ENCODE measurements at regions not wholly inside any gene's neighbourhood (a gene's known extent, or its start where the extent isn't known, plus 50 kb on each side); places are given as distances from the start of the nearest gene placed in this dataset.

- intact Hi-C loops (cut with DNase I): no loop called here
- TF ChIP-seq POLR2A (IDR thresholded peaks at IDR 0.05): no peak
- WGBS, 2 donors: 86% methylated on average over 1 of the region's 1 CpG
Observed at GRCh38 chr7:125530553-125530952, 600.9 kb upstream of the POT1 start.

GRCh38 chr7:125529249-125529648 is 599.6 kb upstream of the POT1 start:
- WGBS, 2 donors: 71 to 88% methylated on average over 1 of the region's 1 CpG
- Histone ChIP-seq H3K4me3 (replicated peaks in 1 of 3) (no peak overlapping the region), H3K9me3 (no peaks in the 10 kb centered on the region), H3K27ac (no peak overlapping the region), H3K27me3 (no peaks in the 10 kb centered on the region), H3K36me3 (no peaks in the 10 kb centered on the region), H3K4me1 (no peaks in the 10 kb centered on the region)
- no peak for DNase-seq
- intact Hi-C loops (cut with DNase I): no loop called here
- no peak for TF ChIP-seq POLR2A (IDR thresholded peaks at IDR 0.05)

More at GRCh38 chr7:125530553-125530952, 600.9 kb upstream of the POT1 start:
- no peaks in the 10 kb centered on the region for H3K36me3 ChIP-seq
- no peak overlapping the region for H3K27ac ChIP-seq
- H3K4me3 ChIP-seq (replicated peaks in 1 of 3): no peak overlapping the region
- no peaks in the 10 kb centered on the region for H3K27me3 ChIP-seq
- H3K4me1 ChIP-seq: no peaks in the 10 kb centered on the region
- H3K9me3 ChIP-seq: no peaks in the 10 kb centered on the region
- no peak for DNase-seq

GRCh38 chr7:125526958-125527357 is 597.3 kb upstream of the POT1 start:
- no peak overlapping the region for H3K27ac ChIP-seq
- H3K4me1 ChIP-seq: no peaks in the 10 kb centered on the region
- H3K9me3 ChIP-seq: no peaks in the 10 kb centered on the region
- H3K27me3 ChIP-seq: no peaks in the 10 kb centered on the region
- intact Hi-C loops (cut with DNase I): no loop called here
- no peaks in the 10 kb centered on the region for H3K36me3 ChIP-seq
- DNase-seq: no peak
- TF ChIP-seq CTCF (IDR thresholded peaks at IDR 0.05) (no peak), POLR2A (IDR thresholded peaks at IDR 0.05) (no peak)
- no peak overlapping the region for H3K4me3 ChIP-seq (replicated peaks in 1 of 3)
- 93% methylated on average over 5 of the region's 5 CpGs for WGBS, 2 donors

GRCh38 chr7:125526092-125526491 is 596.5 kb upstream of the POT1 start:
- no peaks in the 10 kb centered on the region for H3K36me3 ChIP-seq
- intact Hi-C loops (cut with DNase I): no loop called here
- no peak overlapping the region for H3K4me3 ChIP-seq (replicated peaks in 1 of 3)
- no peaks in the 10 kb centered on the region for H3K4me1 ChIP-seq
- no peak for DNase-seq
- H3K27ac ChIP-seq: no peak overlapping the region
- TF ChIP-seq CTCF (IDR thresholded peaks at IDR 0.05): no peak
- TF ChIP-seq POLR2A (IDR thresholded peaks at IDR 0.05): no peak
- WGBS, 2 donors: 88 to 98% methylated on average over 1 of the region's 1 CpG
- no peaks in the 10 kb centered on the region for H3K9me3 ChIP-seq
- no peaks in the 10 kb centered on the region for H3K27me3 ChIP-seq

- no peak overlapping the region for H3K4me3 ChIP-seq (replicated peaks in 1 of 3)
- no peaks in the 10 kb centered on the region for H3K36me3 ChIP-seq
- H3K27me3 ChIP-seq: no peaks in the 10 kb centered on the region
- no peaks in the 10 kb centered on the region for H3K9me3 ChIP-seq
- 72 to 75% methylated on average over 4 of the region's 4 CpGs for WGBS, 2 donors
- intact Hi-C loops (cut with DNase I): no loop called here
- H3K4me1 ChIP-seq: no peaks in the 10 kb centered on the region
- no peak overlapping the region for H3K27ac ChIP-seq
- DNase-seq: no peak
- TF ChIP-seq CTCF (IDR thresholded peaks at IDR 0.05): no peak
- no peak for TF ChIP-seq POLR2A (IDR thresholded peaks at IDR 0.05)
Observed at GRCh38 chr7:125516194-125516593, 586.6 kb upstream of the POT1 start.

GRCh38 chr7:125512373-125512772 is 582.7 kb upstream of the POT1 start:
- Histone ChIP-seq H3K4me3 (replicated peaks in 1 of 3) (no peak overlapping the region), H3K4me1 (no peaks in the 10 kb centered on the region), H3K36me3 (no peaks in the 10 kb centered on the region), H3K27me3 (no peaks in the 10 kb centered on the region), H3K27ac (no peak overlapping the region), H3K9me3 (no peaks in the 10 kb centered on the region)
- intact Hi-C loops (cut with DNase I): no loop called here
- no peak for DNase-seq
- TF ChIP-seq POLR2A (IDR thresholded peaks at IDR 0.05) (no peak), CTCF (IDR thresholded peaks at IDR 0.05) (no peak)
- 73 to 100% methylated on average over 1 of the region's 1 CpG for WGBS, 2 donors

All from thyroid gland (tissue), 4 donors.